ENCODE measurements at regions not wholly inside any gene's neighbourhood (a gene's known extent, or its start where the extent isn't known, plus 50 kb on each side); places are given as distances from the start of the nearest gene placed in this dataset.

DNA sequence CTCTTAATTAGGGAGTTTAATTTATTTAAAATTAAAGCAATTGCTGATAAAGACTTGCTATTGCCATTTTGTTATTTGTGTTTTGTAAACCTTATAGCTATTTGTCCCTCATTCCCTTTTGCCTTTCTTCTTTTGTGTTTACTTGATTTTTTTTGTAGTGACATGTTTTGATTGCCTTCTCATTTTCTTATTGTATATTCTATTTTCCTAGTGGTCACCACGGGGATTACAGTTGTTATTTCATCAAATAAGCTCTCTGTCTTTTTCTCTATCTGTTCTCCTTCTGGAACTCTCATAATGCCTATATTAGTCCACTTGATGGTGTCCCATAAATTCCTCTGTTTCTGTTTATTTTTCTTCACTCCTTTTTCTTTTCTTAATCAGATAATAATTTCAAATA, 64.4 kb upstream of the FRY start:
- Histone ChIP-seq H3K79me1 (ENCODE audit: low read depth in 1 of 2, low read length in 2 of 2) (no peaks in the 10 kb centered on the region), H4K91ac (ENCODE audit: insufficient read depth, low read depth, low read length) (no peak overlapping the region), H4K20me1 (ENCODE audit: insufficient read depth, low read length) (no peaks in the 10 kb centered on the region), H3K9me3 (ENCODE audit: control insufficient read depth, insufficient read depth, low read length) (no peaks in the 10 kb centered on the region), H2BK120ac (ENCODE audit: low read depth, low read length) (no peak overlapping the region), H3K36me3 (ENCODE audit: control insufficient read depth, insufficient read depth, low read length) (no peaks in the 10 kb centered on the region), H2BK20ac (ENCODE audit: low read depth, low read length) (no peak overlapping the region), H2AK9ac (replicated peaks; ENCODE audit: low read depth, low read length, poor library complexity) (no peak overlapping the region), H3K27ac (ENCODE audit: insufficient read depth, low read length) (no peak overlapping the region), H3K18ac (ENCODE audit: low read depth, low read length) (no peak overlapping the region), H4K8ac (ENCODE audit: low read depth in 2 of 2, low read length in 2 of 2) (no peak overlapping the region), H2BK5ac (ENCODE audit: low read depth, low read length, poor library complexity, severe bottlenecking) (no peak overlapping the region), H3K4me2 (ENCODE audit: low read depth, low read length) (no peak overlapping the region), H3K9me1 (ENCODE audit: insufficient read depth, low read length) (peaks cover 6% of the 10 kb centered on the region; the same call in 1 of the 2 replicates), H3K56ac (ENCODE audit: extremely low read depth, insufficient read depth, low read length) (no peak overlapping the region), H2AK5ac (ENCODE audit: low read depth, low read length) (no peak overlapping the region), H2AFZ (replicated peaks; ENCODE audit: low read length, poor library complexity) (no peak overlapping the region), H4K5ac (ENCODE audit: low read depth, low read length) (no peak overlapping the region), H3K4ac (ENCODE audit: low read depth, low read length) (no peak overlapping the region), H3K9ac (ENCODE audit: low read depth, low read length) (no peak overlapping the region), H2BK15ac (ENCODE audit: low read depth, low read length) (no peak overlapping the region), H3K14ac (replicated peaks; ENCODE audit: low read depth, low read length) (no peak overlapping the region), H3K4me1 (ENCODE audit: control insufficient read depth, insufficient read depth, low read length) (peaks cover 12% of the 10 kb centered on the region), H3K4me3 (ENCODE audit: insufficient read depth, low read depth, low read length) (no peak overlapping the region), H3K27me3 (ENCODE audit: control insufficient read depth, insufficient read depth, low read length) (no peaks in the 10 kb centered on the region), H3K23ac (ENCODE audit: low read depth, low read length) (no peak overlapping the region)
- no CpG with 5 or more reads among the region's 1 CpG for WGBS, 2 experiments (ENCODE audit: extremely low coverage in 2 of 2, insufficient read length in 1 of 2)
- no TSS peak for BruUV-seq (replicated peaks)
- no peak for TF ChIP-seq NFE2L2 (IDR thresholded peaks at IDR 0.05; ENCODE audit: low read depth, low read length)
- TF ChIP-seq, protein P1, sequence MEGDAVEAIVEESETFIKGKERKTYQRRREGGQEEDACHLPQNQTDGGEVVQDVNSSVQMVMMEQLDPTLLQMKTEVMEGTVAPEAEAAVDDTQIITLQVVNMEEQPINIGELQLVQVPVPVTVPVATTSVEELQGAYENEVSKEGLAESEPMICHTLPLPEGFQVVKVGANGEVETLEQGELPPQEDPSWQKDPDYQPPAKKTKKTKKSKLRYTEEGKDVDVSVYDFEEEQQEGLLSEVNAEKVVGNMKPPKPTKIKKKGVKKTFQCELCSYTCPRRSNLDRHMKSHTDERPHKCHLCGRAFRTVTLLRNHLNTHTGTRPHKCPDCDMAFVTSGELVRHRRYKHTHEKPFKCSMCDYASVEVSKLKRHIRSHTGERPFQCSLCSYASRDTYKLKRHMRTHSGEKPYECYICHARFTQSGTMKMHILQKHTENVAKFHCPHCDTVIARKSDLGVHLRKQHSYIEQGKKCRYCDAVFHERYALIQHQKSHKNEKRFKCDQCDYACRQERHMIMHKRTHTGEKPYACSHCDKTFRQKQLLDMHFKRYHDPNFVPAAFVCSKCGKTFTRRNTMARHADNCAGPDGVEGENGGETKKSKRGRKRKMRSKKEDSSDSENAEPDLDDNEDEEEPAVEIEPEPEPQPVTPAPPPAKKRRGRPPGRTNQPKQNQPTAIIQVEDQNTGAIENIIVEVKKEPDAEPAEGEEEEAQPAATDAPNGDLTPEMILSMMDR (conservative IDR thresholded peaks at IDR 0.05; ENCODE audit: low read depth, low read length), result no peak
- TF ChIP-seq RFX5 (IDR thresholded peaks at IDR 0.05; ENCODE audit: low read depth, low read length), result no peak
- no peak for TF ChIP-seq MXI1 (IDR thresholded peaks at IDR 0.05; ENCODE audit: borderline replicate concordance, low read depth, low read length)
- no peak for TF ChIP-seq BHLHE40 (IDR thresholded peaks at IDR 0.05; ENCODE audit: low read depth, low read length)
- no peak for TF ChIP-seq CEBPB (IDR thresholded peaks at IDR 0.05; ENCODE audit: low read depth, low read length)
- TF ChIP-seq MAFK (IDR thresholded peaks at IDR 0.05; ENCODE audit: low read depth, low read length), result no peak
- TF ChIP-seq CHD1 (IDR thresholded peaks at IDR 0.05; ENCODE audit: low read depth, low read length), result no peak
- TF ChIP-seq RAD21 (IDR thresholded peaks at IDR 0.05; ENCODE audit: low read length), result no peak
- TF ChIP-seq, protein P2, sequence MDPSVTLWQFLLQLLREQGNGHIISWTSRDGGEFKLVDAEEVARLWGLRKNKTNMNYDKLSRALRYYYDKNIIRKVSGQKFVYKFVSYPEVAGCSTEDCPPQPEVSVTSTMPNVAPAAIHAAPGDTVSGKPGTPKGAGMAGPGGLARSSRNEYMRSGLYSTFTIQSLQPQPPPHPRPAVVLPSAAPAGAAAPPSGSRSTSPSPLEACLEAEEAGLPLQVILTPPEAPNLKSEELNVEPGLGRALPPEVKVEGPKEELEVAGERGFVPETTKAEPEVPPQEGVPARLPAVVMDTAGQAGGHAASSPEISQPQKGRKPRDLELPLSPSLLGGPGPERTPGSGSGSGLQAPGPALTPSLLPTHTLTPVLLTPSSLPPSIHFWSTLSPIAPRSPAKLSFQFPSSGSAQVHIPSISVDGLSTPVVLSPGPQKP (IDR thresholded peaks at IDR 0.05; ENCODE audit: borderline replicate concordance, low read depth, low read length), result no peak
- TF ChIP-seq RCOR1 (IDR thresholded peaks at IDR 0.05; ENCODE audit: insufficient replicate concordance, low read length), result no peak
- in situ Hi-C loops (cut with MboI; ENCODE audit: low sequenced_read_pairs), result no loop called here
- no peak for DNase-seq
- ChIA-PET CTCF (interaction anchor here (0.9 to 1.3 kb wide), 3 partner anchors 10 to 40 kb away, joined by 4 to 5 read pairs (median 4); no protein-coding TSS in a partner anchor), POLR2A (ENCODE audit: unreplicated experiment) (interaction anchor here (0.6 kb wide), 1 partner anchor 63 kb away, joined by 3 read pairs; no protein-coding TSS in a partner anchor)
- no peak for ATAC-seq (ENCODE audit: low read depth)
- intact Hi-C loops (cut with micrococcal nuclease), result no loop called here
- dilution Hi-C loops (cut with HindIII; ENCODE audit: low sequenced_read_pairs, unreplicated experiment), result no loop called here
